Gastroesophageal sphincter (tissue), 4 donors: ENCODE measurements at regions not wholly inside any gene's neighbourhood (a gene's known extent, or its start where the extent isn't known, plus 50 kb on each side); places are given as distances from the start of the nearest gene placed in this dataset.

Experiments
- ATAC-seq: fragments of 150-250 bp; one replicate; pipeline ENCODE4 v1.9.1; 2016; ENCODE audit warnings: mild to moderate bottlenecking, moderate library complexity
- H3K27ac ChIP-seq, 4 donors: fragments of 200-600 bp; sonication (generic) in 3 of 4; 1 replicate in 3 of 4; 2 replicates in 1 of 4; pipeline ENCODE4 v1.5.1; 2016 to 2019
- H3K27me3 ChIP-seq: fragments of 200-600 bp; sonication (generic); one replicate; pipeline ENCODE4 v1.5.1; 2019
- H3K36me3 ChIP-seq, 2 donors: fragments of 200-600 bp; sonication (generic); one replicate each; pipeline ENCODE4 v1.5.1; 2019; ENCODE audit warnings: control low read depth in 1 of 2
- H3K4me1 ChIP-seq, 3 donors: fragments of 200-600 bp; sonication (generic); 1 replicate in 2 of 3; 2 replicates in 1 of 3; pipeline ENCODE4 v1.5.1; 2016 to 2019; ENCODE audit warnings: control low read depth in 2 of 3
- H3K4me3 ChIP-seq, 2 donors: fragments of 200-600 bp; sonication (generic); one replicate each; pipeline ENCODE4 v1.5.1; 2019; ENCODE audit warnings: mild to moderate bottlenecking in 1 of 2, moderate library complexity in 1 of 2
- H3K9me3 ChIP-seq, 3 donors: fragments of 200-600 bp; sonication (generic); one replicate each; pipeline ENCODE4 v1.5.1; 2017 to 2019; ENCODE audit warnings: control low read depth in 2 of 3
- EP300 ChIP-seq: sonication (generic); formaldehyde crosslinking; IDR thresholded peaks from one replicate; pipeline ENCODE4 v1.6.1; 2017; ENCODE audit warnings: antibody characterized with exemption, mild to moderate bottlenecking
- POLR2A ChIP-seq, 2 donors: fragments of 450-650 bp; IDR thresholded peaks; one replicate each; pipeline ENCODE4 v1.6.1; 2017; ENCODE audit warnings: antibody characterized with exemption in 2 of 2, mild to moderate bottlenecking in 2 of 2, moderate library complexity in 1 of 2
- POLR2AphosphoS5 ChIP-seq: sonication (generic); formaldehyde crosslinking; IDR thresholded peaks from one replicate; pipeline ENCODE4 v1.6.1; 2017; ENCODE audit warnings: antibody characterized with exemption
- whole genome bisulfite sequencing, 2 donors: methylation state at CpG; one replicate each; pipeline ENCODE4 v1.1.5; 2018; ENCODE audit warnings: low coverage in 1 of 2; 5-methylcytosine and 5-hydroxymethylcytosine counted together
- TF ChIP-seq, protein P1 (sequence below), 4 experiments: fragments of 200-600 bp in 2 of 4; fragments of 450-650 bp in 2 of 4; sonication (generic) in 1 of 4; IDR thresholded peaks; one replicate each; pipeline ENCODE4 v1.5.1; 2017 to 2019; ENCODE audit warnings: antibody characterized with exemption in 4 of 4, mild to moderate bottlenecking in 2 of 4, moderate library complexity in 2 of 4

DNA sequence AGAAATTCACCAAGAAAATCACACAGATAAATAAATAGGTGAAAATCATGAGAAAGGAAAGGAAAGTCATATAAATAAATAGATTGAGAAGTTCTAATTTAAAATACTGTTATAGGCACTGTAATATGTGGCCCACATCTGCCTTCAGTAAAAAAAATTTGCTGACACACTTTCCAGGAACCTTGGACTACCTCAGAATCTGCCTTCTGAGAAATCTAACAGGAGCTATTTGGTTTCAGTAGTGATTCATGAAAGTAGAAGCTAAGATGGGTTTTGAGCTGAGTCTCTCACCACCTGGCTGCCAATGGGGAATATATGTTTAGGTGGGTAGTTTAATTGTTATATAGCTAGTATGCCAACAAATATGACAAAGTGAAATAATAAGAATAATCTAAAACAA is 810.0 kb downstream of the RAB28 start:
- TF ChIP-seq POLR2A (IDR thresholded peaks at IDR 0.05) (no peak), POLR2AphosphoS5 (no peak), EP300 (no peak)
- TF ChIP-seq, protein P1, sequence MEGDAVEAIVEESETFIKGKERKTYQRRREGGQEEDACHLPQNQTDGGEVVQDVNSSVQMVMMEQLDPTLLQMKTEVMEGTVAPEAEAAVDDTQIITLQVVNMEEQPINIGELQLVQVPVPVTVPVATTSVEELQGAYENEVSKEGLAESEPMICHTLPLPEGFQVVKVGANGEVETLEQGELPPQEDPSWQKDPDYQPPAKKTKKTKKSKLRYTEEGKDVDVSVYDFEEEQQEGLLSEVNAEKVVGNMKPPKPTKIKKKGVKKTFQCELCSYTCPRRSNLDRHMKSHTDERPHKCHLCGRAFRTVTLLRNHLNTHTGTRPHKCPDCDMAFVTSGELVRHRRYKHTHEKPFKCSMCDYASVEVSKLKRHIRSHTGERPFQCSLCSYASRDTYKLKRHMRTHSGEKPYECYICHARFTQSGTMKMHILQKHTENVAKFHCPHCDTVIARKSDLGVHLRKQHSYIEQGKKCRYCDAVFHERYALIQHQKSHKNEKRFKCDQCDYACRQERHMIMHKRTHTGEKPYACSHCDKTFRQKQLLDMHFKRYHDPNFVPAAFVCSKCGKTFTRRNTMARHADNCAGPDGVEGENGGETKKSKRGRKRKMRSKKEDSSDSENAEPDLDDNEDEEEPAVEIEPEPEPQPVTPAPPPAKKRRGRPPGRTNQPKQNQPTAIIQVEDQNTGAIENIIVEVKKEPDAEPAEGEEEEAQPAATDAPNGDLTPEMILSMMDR (IDR thresholded peaks at IDR 0.05), result no peak

DNA sequence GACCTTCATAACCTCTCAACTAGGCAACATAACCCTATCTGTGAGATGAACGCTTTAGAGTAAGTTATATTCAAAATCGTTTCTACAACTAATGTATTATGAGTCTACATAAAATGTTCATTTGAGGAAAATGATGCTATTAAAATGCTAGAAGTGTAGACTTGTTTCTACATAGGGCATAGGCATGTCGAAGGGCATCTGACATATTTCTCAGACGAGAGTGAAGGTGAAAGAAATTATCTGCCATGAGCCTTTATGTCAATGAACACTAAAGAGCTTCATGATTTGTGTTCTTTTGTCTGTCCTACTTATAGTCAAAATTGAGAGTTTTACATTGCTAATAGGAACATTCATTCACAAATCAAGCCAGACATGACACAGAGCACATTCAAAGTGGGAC is 811.8 kb downstream of the RAB28 start:
- Histone ChIP-seq H3K36me3 (no peaks in the 10 kb centered on the region), H3K27me3 (no peaks in the 10 kb centered on the region), H3K9me3 (peaks cover 0 to 32% (median 0%) of the 10 kb centered on the region in 3 donors), H3K4me3 (no peak overlapping the region), H3K4me1 (no peaks in the 10 kb centered on the region), H3K27ac (no peak overlapping the region)
- ATAC-seq, result no peak
- WGBS, 2 donors, result 73 to 92% methylated on average over 3 to 4 of the region's 4 CpGs
- no peak for TF ChIP-seq POLR2AphosphoS5
- TF ChIP-seq, protein P1 (IDR thresholded peaks at IDR 0.05), result no peak
- no peak for TF ChIP-seq EP300
- TF ChIP-seq POLR2A (IDR thresholded peaks at IDR 0.05), result no peak

More for the DNA sequence above, 810.0 kb downstream of the RAB28 start:
- H3K27me3 ChIP-seq, result no peaks in the 10 kb centered on the region
- no peak overlapping the region for H3K4me3 ChIP-seq
- peaks cover 0 to 32% (median 0%) of the 10 kb centered on the region in 3 donors for H3K9me3 ChIP-seq
- ATAC-seq, result no peak
- H3K36me3 ChIP-seq, result no peaks in the 10 kb centered on the region
- no peaks in the 10 kb centered on the region for H3K4me1 ChIP-seq
- no peak overlapping the region for H3K27ac ChIP-seq

DNA sequence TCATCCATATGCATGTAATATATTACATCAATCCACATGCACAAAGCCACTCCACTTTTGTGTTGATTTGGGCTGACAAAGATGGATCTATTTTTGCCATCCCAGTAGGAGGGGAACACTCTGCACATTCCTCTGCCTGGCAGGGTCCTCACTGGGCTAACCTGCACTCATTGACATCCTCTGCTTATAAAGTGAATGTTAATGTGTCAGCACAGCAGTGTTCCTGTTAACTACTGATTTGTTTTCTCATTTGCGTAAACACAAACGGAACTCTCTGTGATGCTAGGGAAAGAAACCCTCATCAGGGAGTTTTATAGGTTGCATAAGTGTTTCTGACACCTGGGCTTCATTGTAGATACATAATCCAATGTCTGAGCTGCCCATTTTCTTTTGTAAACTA is 826.0 kb downstream of the RAB28 start:
- no peaks in the 10 kb centered on the region for H3K36me3 ChIP-seq
- TF ChIP-seq, protein P1 (IDR thresholded peaks at IDR 0.05), result no peak
- no peak for TF ChIP-seq EP300
- no peak for TF ChIP-seq POLR2AphosphoS5
- TF ChIP-seq POLR2A (IDR thresholded peaks at IDR 0.05), result no peak
- ATAC-seq, result no peak
- no peak overlapping the region for H3K4me3 ChIP-seq
- no peaks in the 10 kb centered on the region for H3K27me3 ChIP-seq
- 63 to 71% methylated on average over 2 of the region's 2 CpGs for WGBS, 2 donors
- H3K27ac ChIP-seq, result no peak overlapping the region
- H3K9me3 ChIP-seq, result no peaks in the 10 kb centered on the region
- no peaks in the 10 kb centered on the region for H3K4me1 ChIP-seq

DNA sequence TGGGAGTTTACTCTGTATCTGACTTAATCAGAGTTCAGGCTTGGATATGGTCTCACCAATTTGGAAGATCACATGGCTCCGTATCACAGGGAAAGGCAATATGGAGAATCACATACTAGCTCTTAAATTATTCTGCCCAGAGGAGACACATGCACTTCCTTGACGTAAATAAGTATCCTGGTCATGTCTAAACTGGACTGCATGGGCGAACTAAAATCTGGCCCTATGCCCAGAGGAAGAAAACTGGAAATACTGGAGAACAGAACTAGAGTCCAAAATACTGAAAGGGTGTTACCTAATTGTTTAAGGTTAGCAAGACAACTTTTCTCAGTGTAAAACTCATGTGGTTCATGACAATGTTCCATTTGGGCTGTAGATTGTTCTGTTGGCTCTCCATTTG is 832.3 kb downstream of the RAB28 start:
- no peaks in the 10 kb centered on the region for H3K4me1 ChIP-seq
- no peak overlapping the region for H3K27ac ChIP-seq
- H3K36me3 ChIP-seq, result no peaks in the 10 kb centered on the region
- no peak overlapping the region for H3K4me3 ChIP-seq
- whole genome bisulfite sequencing, 2 donors, result 53 to 61% methylated on average over 3 of the region's 3 CpGs
- no peak for ATAC-seq
- no peaks in the 10 kb centered on the region for H3K27me3 ChIP-seq
- no peaks in the 10 kb centered on the region for H3K9me3 ChIP-seq
- no peak for TF ChIP-seq POLR2A (IDR thresholded peaks at IDR 0.05)

DNA sequence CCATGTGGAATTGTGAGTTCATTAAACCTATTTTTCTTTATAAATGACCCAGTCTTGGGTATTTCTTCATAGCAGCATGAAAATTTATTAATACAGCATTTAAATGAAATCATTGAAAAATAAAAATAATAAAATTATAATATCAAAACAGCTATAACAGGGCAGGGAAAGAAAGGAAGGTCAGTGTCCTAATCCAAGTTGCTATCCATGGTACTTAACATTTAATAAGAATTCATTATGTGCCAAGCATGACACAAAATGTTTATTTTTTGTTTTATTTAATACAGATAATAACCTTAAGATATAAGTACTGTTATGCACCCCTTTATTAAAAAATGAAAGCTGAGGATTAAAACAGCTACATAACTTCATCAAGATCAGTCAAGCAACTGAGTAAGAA is 838.4 kb downstream of the RAB28 start:
- Histone ChIP-seq H3K27ac (no peak overlapping the region), H3K4me1 (no peaks in the 10 kb centered on the region), H3K36me3 (no peaks in the 10 kb centered on the region), H3K27me3 (no peaks in the 10 kb centered on the region), H3K9me3 (no peaks in the 10 kb centered on the region), H3K4me3 (no peak overlapping the region)
- TF ChIP-seq POLR2AphosphoS5 (no peak), POLR2A (IDR thresholded peaks at IDR 0.05) (no peak), EP300 (no peak)
- TF ChIP-seq, protein P1 (IDR thresholded peaks at IDR 0.05), result no peak
- no peak for ATAC-seq

DNA sequence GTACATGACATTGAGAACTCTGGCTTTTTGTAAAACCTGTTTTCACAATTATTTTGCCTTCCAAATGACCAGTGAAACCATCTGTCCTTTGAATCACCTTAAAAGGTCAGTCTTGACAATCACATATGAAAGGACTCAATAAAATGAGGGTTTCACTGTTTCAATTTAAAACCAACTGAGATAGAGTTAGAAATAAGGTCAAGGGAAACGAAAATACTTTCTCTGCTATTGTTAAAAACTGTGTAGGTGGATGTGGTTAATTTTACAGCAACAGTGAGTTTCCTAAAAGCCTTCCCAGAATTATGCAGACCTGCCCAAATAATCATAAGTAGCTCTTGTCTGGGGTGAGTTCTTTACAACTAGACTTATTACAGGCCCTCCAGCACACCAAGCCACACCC is 839.9 kb downstream of the RAB28 start:
- H3K4me3 ChIP-seq, result no peak overlapping the region
- 50 to 70% methylated on average over 1 of the region's 1 CpG for WGBS, 2 donors
- H3K4me1 ChIP-seq, result no peaks in the 10 kb centered on the region
- H3K27me3 ChIP-seq, result no peaks in the 10 kb centered on the region
- no peaks in the 10 kb centered on the region for H3K9me3 ChIP-seq
- no peaks in the 10 kb centered on the region for H3K36me3 ChIP-seq
- no peak for ATAC-seq
- H3K27ac ChIP-seq, result no peak overlapping the region
- TF ChIP-seq EP300, result no peak
- TF ChIP-seq POLR2AphosphoS5, result no peak
- TF ChIP-seq POLR2A (IDR thresholded peaks at IDR 0.05), result no peak
- TF ChIP-seq, protein P1 (IDR thresholded peaks at IDR 0.05), result no peak
